Fibroblast of lung (primary cell): ENCODE measurements at regions not wholly inside any gene's neighbourhood (a gene's known extent, or its start where the extent isn't known, plus 50 kb on each side); places are given as distances from the start of the nearest gene placed in this dataset.

Source experiments
- DNase-seq, 2 donors: peaks; one replicate each; pipeline versions ENCODE4 v3.0.0 to v3.0.0-alpha.2; 2010; ENCODE audit warnings: low read depth in 2 of 2
- H2AFZ ChIP-seq: 2 replicates; pipeline ENCODE4 v1.5.1; 2012; ENCODE audit warnings: low read length, control low read depth, inconsistent platforms
- H3K27ac ChIP-seq: 2 replicates; pipeline ENCODE4 v1.5.1; 2011; ENCODE audit warnings: low read length, control low read depth; ENCODE audit not compliant: insufficient read depth
- H3K27me3 ChIP-seq: 2 replicates; pipeline ENCODE4 v1.5.1; 2011; ENCODE audit warnings: mild to moderate bottlenecking, low read length; ENCODE audit not compliant: control insufficient read depth, insufficient read depth
- H3K36me3 ChIP-seq: 2 replicates; pipeline ENCODE4 v1.5.1; 2011; ENCODE audit warnings: low read length; ENCODE audit not compliant: control insufficient read depth, insufficient read depth
- H3K4me1 ChIP-seq: 2 replicates; pipeline ENCODE4 v1.5.1; 2011; ENCODE audit warnings: low read length; ENCODE audit not compliant: control insufficient read depth, insufficient read depth; ENCODE audit errors: extremely low read depth
- H3K4me2 ChIP-seq: 2 replicates; pipeline ENCODE4 v1.5.1; 2011; ENCODE audit warnings: low read length, control low read depth; ENCODE audit not compliant: insufficient read depth; ENCODE audit errors: extremely low read depth
- H3K4me3 ChIP-seq, 4 experiments: fragments of 200-600 bp in 1 of 4; sonication (generic) in 1 of 4; replicated peaks in 1 of 4; 2 replicates each; pipeline ENCODE4 v1.5.1; 2011 to 2016; ENCODE audit warnings: low read length in 4 of 4, low read depth in 3 of 4, mild to moderate bottlenecking in 3 of 4, control low read depth in 2 of 4, inconsistent platforms in 1 of 4, mixed read lengths in 1 of 4; ENCODE audit not compliant: insufficient read depth in 1 of 4; ENCODE audit errors: control extremely low read depth in 1 of 4
- H3K79me2 ChIP-seq: 2 replicates; pipeline ENCODE4 v1.5.1; 2012; ENCODE audit warnings: mild to moderate bottlenecking, low read length, inconsistent platforms; ENCODE audit not compliant: control insufficient read depth, insufficient read depth
- H3K9ac ChIP-seq: 2 replicates; pipeline ENCODE4 v1.5.1; 2011; ENCODE audit warnings: mild to moderate bottlenecking, low read length, control low read depth; ENCODE audit not compliant: insufficient read depth
- H3K9me3 ChIP-seq: 2 replicates; pipeline ENCODE4 v1.5.1; 2012; ENCODE audit warnings: low read depth, low read length; ENCODE audit not compliant: control insufficient read depth, insufficient read depth
- H4K20me1 ChIP-seq: 2 replicates; pipeline ENCODE4 v1.5.1; 2011; ENCODE audit warnings: low read length; ENCODE audit not compliant: control insufficient read depth, insufficient read depth; ENCODE audit errors: extremely low read depth
- EZH2 ChIP-seq: IDR thresholded peaks from 2 replicates; pipeline ENCODE4 v1.5.1; 2012; ENCODE audit warnings: low read length, control low read depth, mild to moderate bottlenecking; ENCODE audit errors: missing control alignments
- TF ChIP-seq, protein P1 (sequence below), 2 donors: IDR thresholded peaks in 1 of 2; conservative IDR thresholded peaks in 1 of 2; 1 replicate in 1 of 2; 2 replicates in 1 of 2; pipeline ENCODE4 v1.5.1; 2011 to 2012; ENCODE audit warnings: low read length in 2 of 2, control low read depth in 1 of 2, inconsistent platforms in 1 of 2, low read depth in 1 of 2, mild to moderate bottlenecking in 1 of 2

DNA sequence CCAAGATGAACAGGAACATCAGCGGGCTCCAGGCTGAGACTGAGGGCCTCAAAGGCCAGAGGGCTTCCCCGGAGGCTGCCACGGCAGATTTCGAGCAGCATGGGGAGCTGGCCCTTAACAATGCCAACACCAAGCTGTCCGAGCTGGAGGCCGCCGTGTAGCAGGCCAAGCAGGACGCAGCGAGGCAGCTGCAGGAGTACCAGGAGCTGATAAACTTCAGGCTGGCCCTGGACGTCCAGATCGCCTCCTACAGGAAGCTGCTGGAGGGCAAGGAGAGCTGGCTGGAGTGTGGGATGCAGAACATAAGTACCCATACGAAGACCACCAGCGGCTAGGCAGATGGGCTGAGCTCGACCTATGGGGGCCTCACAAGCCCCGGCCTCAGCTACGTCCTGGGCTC is 823.4 kb upstream of the NEGR1 start:
- Histone ChIP-seq H3K4me3 (no peak overlapping the region), H3K4me1 (no peaks in the 10 kb centered on the region), H3K9ac (no peak overlapping the region), H3K27ac (no peak overlapping the region), H4K20me1 (no peaks in the 10 kb centered on the region), H3K36me3 (no peaks in the 10 kb centered on the region), H3K4me2 (no peak overlapping the region), H2AFZ (no peak overlapping the region), H3K9me3 (no peaks in the 10 kb centered on the region), H3K79me2 (no peaks in the 10 kb centered on the region), H3K27me3 (no peaks in the 10 kb centered on the region)
- DNase-seq, result no peak
- TF ChIP-seq, protein P1, sequence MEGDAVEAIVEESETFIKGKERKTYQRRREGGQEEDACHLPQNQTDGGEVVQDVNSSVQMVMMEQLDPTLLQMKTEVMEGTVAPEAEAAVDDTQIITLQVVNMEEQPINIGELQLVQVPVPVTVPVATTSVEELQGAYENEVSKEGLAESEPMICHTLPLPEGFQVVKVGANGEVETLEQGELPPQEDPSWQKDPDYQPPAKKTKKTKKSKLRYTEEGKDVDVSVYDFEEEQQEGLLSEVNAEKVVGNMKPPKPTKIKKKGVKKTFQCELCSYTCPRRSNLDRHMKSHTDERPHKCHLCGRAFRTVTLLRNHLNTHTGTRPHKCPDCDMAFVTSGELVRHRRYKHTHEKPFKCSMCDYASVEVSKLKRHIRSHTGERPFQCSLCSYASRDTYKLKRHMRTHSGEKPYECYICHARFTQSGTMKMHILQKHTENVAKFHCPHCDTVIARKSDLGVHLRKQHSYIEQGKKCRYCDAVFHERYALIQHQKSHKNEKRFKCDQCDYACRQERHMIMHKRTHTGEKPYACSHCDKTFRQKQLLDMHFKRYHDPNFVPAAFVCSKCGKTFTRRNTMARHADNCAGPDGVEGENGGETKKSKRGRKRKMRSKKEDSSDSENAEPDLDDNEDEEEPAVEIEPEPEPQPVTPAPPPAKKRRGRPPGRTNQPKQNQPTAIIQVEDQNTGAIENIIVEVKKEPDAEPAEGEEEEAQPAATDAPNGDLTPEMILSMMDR (conservative IDR thresholded peaks at IDR 0.05 in 1 of 2, IDR thresholded peaks at IDR 0.05 in 1 of 2; ENCODE audit: low read depth in 1 of 2, low read length in 2 of 2), result no peak
- TF ChIP-seq EZH2, result no peak

- no peak overlapping the region for H3K27ac ChIP-seq
- H3K4me2 ChIP-seq, result no peak overlapping the region
- H3K36me3 ChIP-seq, result no peaks in the 10 kb centered on the region
- H3K4me3 ChIP-seq, result no peak overlapping the region
- no peaks in the 10 kb centered on the region for H3K79me2 ChIP-seq
- H4K20me1 ChIP-seq, result no peaks in the 10 kb centered on the region
- H3K9ac ChIP-seq, result no peak overlapping the region
- no peak overlapping the region for H2AFZ ChIP-seq
- no peaks in the 10 kb centered on the region for H3K9me3 ChIP-seq
- no peaks in the 10 kb centered on the region for H3K4me1 ChIP-seq
- H3K27me3 ChIP-seq, result no peaks in the 10 kb centered on the region
- DNase-seq, result no peak
- TF ChIP-seq EZH2, result no peak
Observed at GRCh38 chr1:73104749-73105148, 822.4 kb upstream of the NEGR1 start.

- no peaks in the 10 kb centered on the region for H3K79me2 ChIP-seq
- H3K4me1 ChIP-seq, result no peaks in the 10 kb centered on the region
- TF ChIP-seq, protein P1 (conservative IDR thresholded peaks at IDR 0.05 in 1 of 2, IDR thresholded peaks at IDR 0.05 in 1 of 2; ENCODE audit: low read depth in 1 of 2, low read length in 2 of 2), result no peak
- TF ChIP-seq EZH2, result no peak
- H3K4me3 ChIP-seq, result no peak overlapping the region
- no peaks in the 10 kb centered on the region for H3K27me3 ChIP-seq
- H4K20me1 ChIP-seq, result no peaks in the 10 kb centered on the region
- no peak overlapping the region for H3K4me2 ChIP-seq
- no peaks in the 10 kb centered on the region for H3K36me3 ChIP-seq
- no peaks in the 10 kb centered on the region for H3K9me3 ChIP-seq
- no peak overlapping the region for H2AFZ ChIP-seq
- DNase-seq, result no peak
- H3K9ac ChIP-seq, result no peak overlapping the region
- no peak overlapping the region for H3K27ac ChIP-seq
Observed at GRCh38 chr1:73100216-73100615, 817.9 kb upstream of the NEGR1 start.
